ENCODE measurements at regions not wholly inside any gene's neighbourhood (a gene's known extent, or its start where the extent isn't known, plus 50 kb on each side); places are given as distances from the start of the nearest gene placed in this dataset.
"Not testable (repeated sequence)": the region's sequence is repeated elsewhere in the genome, so short reads cannot be mapped to it uniquely, and the experiment has no call there.

DNA sequence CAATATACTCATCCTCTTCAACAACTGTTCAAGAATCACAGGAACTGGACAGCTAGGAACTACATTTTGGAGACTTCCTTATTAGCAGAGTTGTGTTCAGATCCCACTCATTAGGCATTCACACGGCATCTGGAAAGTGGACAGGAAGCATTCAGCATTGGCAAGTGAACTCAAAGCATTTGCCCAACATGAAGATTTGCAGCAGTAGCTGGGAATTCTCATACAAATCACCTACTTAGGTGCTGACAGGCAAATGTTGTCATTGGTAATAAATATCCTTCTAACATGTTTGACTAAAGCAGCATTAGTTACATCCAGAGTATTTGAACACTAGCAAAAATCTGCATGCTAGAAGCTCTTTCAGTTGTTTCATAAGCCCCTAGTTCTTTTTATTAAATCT lies 350.8 kb downstream of the PTH2R start:
- ATAC-seq (ENCODE audit: poor library complexity) (no peak), DNase-seq (no peak)
- TF ChIP-seq, protein P1, sequence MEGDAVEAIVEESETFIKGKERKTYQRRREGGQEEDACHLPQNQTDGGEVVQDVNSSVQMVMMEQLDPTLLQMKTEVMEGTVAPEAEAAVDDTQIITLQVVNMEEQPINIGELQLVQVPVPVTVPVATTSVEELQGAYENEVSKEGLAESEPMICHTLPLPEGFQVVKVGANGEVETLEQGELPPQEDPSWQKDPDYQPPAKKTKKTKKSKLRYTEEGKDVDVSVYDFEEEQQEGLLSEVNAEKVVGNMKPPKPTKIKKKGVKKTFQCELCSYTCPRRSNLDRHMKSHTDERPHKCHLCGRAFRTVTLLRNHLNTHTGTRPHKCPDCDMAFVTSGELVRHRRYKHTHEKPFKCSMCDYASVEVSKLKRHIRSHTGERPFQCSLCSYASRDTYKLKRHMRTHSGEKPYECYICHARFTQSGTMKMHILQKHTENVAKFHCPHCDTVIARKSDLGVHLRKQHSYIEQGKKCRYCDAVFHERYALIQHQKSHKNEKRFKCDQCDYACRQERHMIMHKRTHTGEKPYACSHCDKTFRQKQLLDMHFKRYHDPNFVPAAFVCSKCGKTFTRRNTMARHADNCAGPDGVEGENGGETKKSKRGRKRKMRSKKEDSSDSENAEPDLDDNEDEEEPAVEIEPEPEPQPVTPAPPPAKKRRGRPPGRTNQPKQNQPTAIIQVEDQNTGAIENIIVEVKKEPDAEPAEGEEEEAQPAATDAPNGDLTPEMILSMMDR (IDR thresholded peaks at IDR 0.05) = no peak
- Mint-ChIP-seq H3K27ac (no peak overlapping the region), H3K36me3 (ENCODE audit: low read depth) (no peaks in the 10 kb centered on the region), H3K27me3 (no peaks in the 10 kb centered on the region), H3K4me3 (no peak overlapping the region), H3K9me3 (peaks cover 13% of the 10 kb centered on the region), H3K4me1 (ENCODE audit: low read depth) (no peaks in the 10 kb centered on the region)
- ChIA-PET CTCF (no interaction called here), POLR2A (no interaction called here)
- Histone ChIP-seq H3K36me3 (ENCODE audit: insufficient read depth, low read length) (no peaks in the 10 kb centered on the region), H3K27ac (ENCODE audit: low read depth in 1 of 2, low read length in 2 of 2) (no peak overlapping the region), H3K4me1 (ENCODE audit: insufficient read depth, low read length) (no peaks in the 10 kb centered on the region), H3K4me3 (ENCODE audit: low read length) (no peak overlapping the region), H3K27me3 (ENCODE audit: control insufficient read depth in 1 of 2, insufficient read depth in 2 of 2, low read length in 2 of 2) (no peaks in the 10 kb centered on the region), H3K9me3 (ENCODE audit: control insufficient read depth in 1 of 2, insufficient read depth in 1 of 2, low read length in 2 of 2) (peaks cover 0 to under 1% of the 10 kb centered on the region in 2 experiments)
- intact Hi-C loops (cut with DNase I, micrococcal nuclease) = no loop called here

DNA sequence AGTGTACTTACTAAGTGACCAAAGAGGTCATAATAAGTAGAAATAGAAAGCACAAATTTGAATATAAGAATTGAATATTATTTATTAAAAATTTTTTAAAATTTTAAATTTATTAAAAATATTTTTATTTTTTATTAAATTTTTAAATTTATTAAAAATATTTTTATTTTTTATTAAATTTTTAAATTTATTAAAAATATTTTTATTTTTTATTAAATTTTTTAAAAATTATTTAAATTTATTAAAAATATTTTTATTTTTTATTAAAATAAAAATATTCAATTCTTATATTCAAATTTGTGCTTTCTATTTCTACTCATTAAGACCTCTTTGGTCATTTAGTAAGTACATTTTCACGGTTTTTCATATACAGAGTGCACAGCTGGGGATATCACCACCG lies 366.5 kb downstream of the PTH2R start:
- H3K36me3 ChIP-seq (ENCODE audit: insufficient read depth, low read length); H3K27me3 Mint-ChIP-seq; H3K4me3 Mint-ChIP-seq; intact Hi-C loops (cut with DNase I, micrococcal nuclease); H3K4me1 Mint-ChIP-seq (ENCODE audit: low read depth); H3K9me3 Mint-ChIP-seq; H3K27me3 ChIP-seq (ENCODE audit: control insufficient read depth in 1 of 2, insufficient read depth in 2 of 2, low read length in 2 of 2); H3K36me3 Mint-ChIP-seq (ENCODE audit: low read depth); H3K4me3 ChIP-seq (ENCODE audit: low read length); H3K27ac Mint-ChIP-seq; H3K4me1 ChIP-seq (ENCODE audit: insufficient read depth, low read length); DNase-seq; H3K9me3 ChIP-seq (ENCODE audit: control insufficient read depth in 1 of 2, insufficient read depth in 1 of 2, low read length in 2 of 2); POLR2A ChIA-PET; ATAC-seq (ENCODE audit: poor library complexity); H3K27ac ChIP-seq (ENCODE audit: low read depth in 1 of 2, low read length in 2 of 2); CTCF ChIA-PET: not testable (repeated sequence)

- Histone ChIP-seq H3K4me3 (ENCODE audit: low read length) (no peak overlapping the region), H3K27me3 (ENCODE audit: control insufficient read depth in 1 of 2, insufficient read depth in 2 of 2, low read length in 2 of 2) (no peaks in the 10 kb centered on the region), H3K27ac (ENCODE audit: low read depth in 1 of 2, low read length in 2 of 2) (no peak overlapping the region), H3K36me3 (ENCODE audit: insufficient read depth, low read length) (no peaks in the 10 kb centered on the region), H3K4me1 (ENCODE audit: insufficient read depth, low read length) (no peaks in the 10 kb centered on the region), H3K9me3 (ENCODE audit: control insufficient read depth in 1 of 2, insufficient read depth in 1 of 2, low read length in 2 of 2) (peaks cover 0 to 13% of the 10 kb centered on the region in 2 experiments)
- no peaks in the 10 kb centered on the region for H3K27me3 Mint-ChIP-seq
- TF ChIP-seq, protein P1 (IDR thresholded peaks at IDR 0.05) = no peak
- H3K27ac Mint-ChIP-seq = no peak overlapping the region
- no peak for DNase-seq
- ChIA-PET CTCF (no interaction called here), POLR2A (no interaction called here)
- peaks cover 5% of the 10 kb centered on the region for H3K9me3 Mint-ChIP-seq
- no peaks in the 10 kb centered on the region for H3K36me3 Mint-ChIP-seq (ENCODE audit: low read depth)
- intact Hi-C loops (cut with DNase I, micrococcal nuclease) = no loop called here
- H3K4me3 Mint-ChIP-seq = no peak overlapping the region
- no peak for ATAC-seq (ENCODE audit: poor library complexity)
- no peaks in the 10 kb centered on the region for H3K4me1 Mint-ChIP-seq (ENCODE audit: low read depth)
These were observed 374.6 kb downstream of the PTH2R start for GRCh38 chr2:208781166-208781565.

DNA sequence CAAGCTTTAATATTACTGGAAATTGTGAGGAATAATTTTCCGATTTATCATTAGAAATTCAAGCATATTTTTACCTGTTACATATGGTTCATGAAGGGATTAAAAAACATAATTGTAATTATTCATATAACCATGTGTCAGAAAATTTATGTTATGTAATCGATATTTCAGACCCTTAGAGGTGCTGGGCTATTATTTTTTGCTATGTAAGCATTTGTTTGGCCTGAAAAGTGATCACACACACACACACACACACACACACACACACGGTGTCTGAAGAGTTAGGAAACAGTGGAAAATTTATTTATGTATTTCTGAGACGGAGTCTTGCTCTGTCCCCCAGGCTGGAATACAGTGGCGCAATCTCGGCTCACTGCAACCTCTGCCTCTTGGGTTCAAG lies 375.5 kb downstream of the PTH2R start:
- intact Hi-C loops (cut with DNase I, micrococcal nuclease) = no loop called here
- ATAC-seq (ENCODE audit: poor library complexity) (no peak), DNase-seq (no peak)
- H3K27me3 Mint-ChIP-seq = no peaks in the 10 kb centered on the region
- Histone ChIP-seq H3K9me3 (ENCODE audit: control insufficient read depth in 1 of 2, insufficient read depth in 1 of 2, low read length in 2 of 2) (peaks cover 0 to 13% of the 10 kb centered on the region in 2 experiments), H3K4me1 (ENCODE audit: insufficient read depth, low read length) (no peaks in the 10 kb centered on the region), H3K4me3 (ENCODE audit: low read length) (no peak overlapping the region), H3K27me3 (ENCODE audit: control insufficient read depth in 1 of 2, insufficient read depth in 2 of 2, low read length in 2 of 2) (no peaks in the 10 kb centered on the region), H3K27ac (ENCODE audit: low read depth in 1 of 2, low read length in 2 of 2) (no peak overlapping the region), H3K36me3 (ENCODE audit: insufficient read depth, low read length) (no peaks in the 10 kb centered on the region)
- ChIA-PET CTCF (no interaction called here), POLR2A (no interaction called here)
- no peak overlapping the region for H3K27ac Mint-ChIP-seq
- no peaks in the 10 kb centered on the region for H3K9me3 Mint-ChIP-seq
- no peaks in the 10 kb centered on the region for H3K4me1 Mint-ChIP-seq (ENCODE audit: low read depth)
- TF ChIP-seq, protein P1 (IDR thresholded peaks at IDR 0.05) = no peak
- no peak overlapping the region for H3K4me3 Mint-ChIP-seq
- no peaks in the 10 kb centered on the region for H3K36me3 Mint-ChIP-seq (ENCODE audit: low read depth)

Data from CD4-positive, alpha-beta T cell (primary cell).